Uterus (tissue), 2 donors: ENCODE measurements at regions not wholly inside any gene's neighbourhood (a gene's known extent, or its start where the extent isn't known, plus 50 kb on each side); places are given as distances from the start of the nearest gene placed in this dataset.

Source experiments
- POLR2A ChIP-seq, 2 donors: fragments of 450-650 bp; IDR thresholded peaks; one replicate each; pipeline ENCODE4 v1.6.1; 2016; ENCODE audit warnings: antibody characterized with exemption in 2 of 2, mild to moderate bottlenecking in 1 of 2, moderate library complexity in 1 of 2
- TF ChIP-seq, protein P1 (sequence below), 4 experiments: fragments of 200-600 bp in 2 of 4; fragments of 450-650 bp in 2 of 4; sonication (generic) in 2 of 4; IDR thresholded peaks; one replicate each; pipeline ENCODE4 v1.5.1; 2016 to 2019; ENCODE audit warnings: antibody characterized with exemption in 4 of 4, mild to moderate bottlenecking in 2 of 4, moderate library complexity in 1 of 4

DNA sequence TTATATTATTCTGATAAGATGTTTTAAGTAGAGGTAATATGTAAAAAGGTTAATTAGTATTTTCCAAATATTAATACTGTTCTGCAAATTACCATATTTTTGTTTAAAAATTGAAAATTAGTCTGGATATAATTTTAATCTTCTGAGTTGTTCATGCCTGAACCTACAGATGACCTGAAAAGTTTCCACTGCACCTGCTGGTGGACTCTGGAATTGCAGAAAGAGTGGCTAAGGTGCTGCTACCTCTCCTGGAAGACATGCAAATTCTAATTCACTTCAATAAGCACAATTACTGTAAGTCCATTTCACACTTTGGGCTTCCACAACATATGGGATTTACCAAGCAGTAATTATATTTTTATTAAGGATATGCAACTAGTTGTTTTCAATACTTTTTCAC, 77.7 kb upstream of the OLIG3 start:
- TF ChIP-seq POLR2A (IDR thresholded peaks at IDR 0.05) = no peak
- TF ChIP-seq, protein P1, sequence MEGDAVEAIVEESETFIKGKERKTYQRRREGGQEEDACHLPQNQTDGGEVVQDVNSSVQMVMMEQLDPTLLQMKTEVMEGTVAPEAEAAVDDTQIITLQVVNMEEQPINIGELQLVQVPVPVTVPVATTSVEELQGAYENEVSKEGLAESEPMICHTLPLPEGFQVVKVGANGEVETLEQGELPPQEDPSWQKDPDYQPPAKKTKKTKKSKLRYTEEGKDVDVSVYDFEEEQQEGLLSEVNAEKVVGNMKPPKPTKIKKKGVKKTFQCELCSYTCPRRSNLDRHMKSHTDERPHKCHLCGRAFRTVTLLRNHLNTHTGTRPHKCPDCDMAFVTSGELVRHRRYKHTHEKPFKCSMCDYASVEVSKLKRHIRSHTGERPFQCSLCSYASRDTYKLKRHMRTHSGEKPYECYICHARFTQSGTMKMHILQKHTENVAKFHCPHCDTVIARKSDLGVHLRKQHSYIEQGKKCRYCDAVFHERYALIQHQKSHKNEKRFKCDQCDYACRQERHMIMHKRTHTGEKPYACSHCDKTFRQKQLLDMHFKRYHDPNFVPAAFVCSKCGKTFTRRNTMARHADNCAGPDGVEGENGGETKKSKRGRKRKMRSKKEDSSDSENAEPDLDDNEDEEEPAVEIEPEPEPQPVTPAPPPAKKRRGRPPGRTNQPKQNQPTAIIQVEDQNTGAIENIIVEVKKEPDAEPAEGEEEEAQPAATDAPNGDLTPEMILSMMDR (IDR thresholded peaks at IDR 0.05) = peak in 1 of 4 experiments; percentile 14
